Limb (tissue), 2 donors: ENCODE measurements at regions not wholly inside any gene's neighbourhood (a gene's known extent, or its start where the extent isn't known, plus 50 kb on each side); places are given as distances from the start of the nearest gene placed in this dataset.

Experiments
- DNase-seq, 2 donors: peaks; one replicate each; pipeline ENCODE4 v3.0.0-alpha.2; 2016; ENCODE audit errors: extremely low spot score in 2 of 2

DNA sequence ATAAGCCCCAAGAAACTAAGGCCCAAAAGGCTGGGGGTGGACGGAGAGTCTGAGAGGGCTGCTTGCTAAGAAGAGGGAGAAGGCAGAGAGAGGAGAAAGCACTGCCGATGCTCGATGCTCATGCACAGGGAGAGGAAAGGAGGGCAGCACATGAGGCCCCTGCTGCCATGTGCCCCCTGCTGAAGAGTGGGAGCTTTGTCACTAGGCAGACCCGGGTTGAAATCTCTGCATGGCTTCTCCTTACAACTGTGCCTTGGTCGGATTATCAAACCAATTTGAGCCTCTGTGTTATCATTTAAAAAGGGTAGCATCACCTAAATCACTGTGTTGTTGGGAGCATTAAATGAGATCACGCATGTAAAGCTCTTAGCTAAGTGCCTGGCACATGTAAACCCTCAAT is 330.5 kb downstream of the NXPE2 start:
- no peak for DNase-seq

- no peak for DNase-seq
Measured at GRCh38 chr11:115017529-115017928, 339.2 kb downstream of the NXPE2 start.

GRCh38 chr11:115030166-115030565 is 351.8 kb downstream of the NXPE2 start:
- no peak for DNase-seq

DNA sequence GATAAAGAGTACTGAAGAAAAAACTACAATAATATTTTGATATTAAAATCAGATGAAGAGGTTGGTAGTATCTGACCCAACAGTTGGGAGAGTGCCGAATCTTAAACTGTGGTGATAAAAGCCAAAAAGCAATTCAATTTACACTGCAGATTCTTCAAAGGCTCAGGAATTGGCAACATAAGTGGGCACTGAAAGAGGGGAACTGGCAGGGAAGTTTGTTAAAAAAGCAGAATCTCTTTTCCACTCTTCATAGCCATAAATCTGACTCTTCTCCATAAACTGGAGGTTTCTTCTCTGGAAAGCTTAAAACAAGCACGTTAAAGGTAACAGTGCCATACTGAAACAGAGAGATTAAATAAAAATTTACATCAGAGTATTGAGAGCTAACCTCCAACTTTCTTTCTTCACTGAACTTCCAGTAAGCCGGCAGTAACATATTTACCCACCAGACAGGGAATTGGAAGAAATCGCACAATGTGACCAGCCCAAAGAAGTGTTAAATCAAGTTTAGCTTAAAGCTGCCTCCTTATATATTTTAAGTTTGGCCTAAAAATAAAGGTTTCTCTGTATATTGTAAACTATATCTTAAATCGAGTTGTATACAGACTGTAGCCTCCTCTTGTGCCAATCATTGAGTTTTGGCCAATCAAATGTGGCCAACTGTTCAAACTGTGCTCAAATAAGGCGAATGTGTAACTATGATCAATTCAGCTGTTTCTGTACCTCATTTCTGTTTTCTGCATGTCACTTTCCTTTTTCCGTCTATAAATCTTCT is 358.3 kb downstream of the NXPE2 start:
- DNase-seq, result no peak

- DNase-seq, result no peak
Measured at GRCh38 chr11:115042002-115042401, 363.7 kb downstream of the NXPE2 start.

DNA sequence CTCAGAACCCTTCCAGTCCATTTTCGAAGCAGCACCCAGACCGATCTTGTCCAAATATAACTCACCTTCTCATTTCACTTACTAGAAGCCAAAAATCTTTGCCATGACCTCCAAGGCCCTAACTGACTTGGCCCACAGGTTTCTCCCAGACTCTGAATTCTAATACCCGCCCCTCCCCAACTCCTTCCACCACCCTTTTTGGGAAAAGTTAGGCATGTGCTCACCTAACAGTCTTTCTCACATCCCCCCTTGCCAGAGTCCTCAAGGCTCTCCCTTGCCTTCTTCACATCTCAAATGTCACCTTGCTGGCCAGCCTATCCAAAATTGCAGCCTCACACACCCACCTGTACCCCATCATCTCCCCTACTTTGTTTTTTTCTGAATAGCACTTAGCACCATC is 369.3 kb downstream of the NXPE2 start:
- no peak for DNase-seq

GRCh38 chr11:115049796-115050195 is 371.5 kb downstream of the NXPE2 start:
- no peak for DNase-seq

- DNase-seq, result no peak
Measured at GRCh38 chr11:115050756-115051155, 372.4 kb downstream of the NXPE2 start.

GRCh38 chr11:115051938-115052590 is 373.7 kb downstream of the NXPE2 start:
- DNase-seq, result no peak

DNA sequence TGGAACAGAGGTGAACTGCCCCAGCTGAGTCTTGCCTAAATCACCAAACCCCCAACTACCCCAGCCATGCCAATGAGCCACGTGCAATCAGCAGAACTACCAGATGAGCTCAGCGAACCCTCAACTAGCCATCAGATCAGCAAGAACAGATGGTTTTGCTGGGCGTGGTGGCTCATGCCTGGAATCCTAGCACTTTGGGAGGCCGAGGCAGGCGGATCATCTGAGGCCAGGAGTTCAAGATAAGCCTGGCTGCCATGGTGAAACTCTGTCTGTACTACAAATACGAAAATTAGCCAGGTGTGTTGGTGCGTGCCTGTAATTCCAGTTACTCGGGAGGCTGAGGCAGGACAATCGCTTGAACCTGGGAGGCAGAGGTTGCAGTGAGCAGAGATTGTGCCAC is 374.3 kb downstream of the NXPE2 start:
- DNase-seq, result no peak

DNA sequence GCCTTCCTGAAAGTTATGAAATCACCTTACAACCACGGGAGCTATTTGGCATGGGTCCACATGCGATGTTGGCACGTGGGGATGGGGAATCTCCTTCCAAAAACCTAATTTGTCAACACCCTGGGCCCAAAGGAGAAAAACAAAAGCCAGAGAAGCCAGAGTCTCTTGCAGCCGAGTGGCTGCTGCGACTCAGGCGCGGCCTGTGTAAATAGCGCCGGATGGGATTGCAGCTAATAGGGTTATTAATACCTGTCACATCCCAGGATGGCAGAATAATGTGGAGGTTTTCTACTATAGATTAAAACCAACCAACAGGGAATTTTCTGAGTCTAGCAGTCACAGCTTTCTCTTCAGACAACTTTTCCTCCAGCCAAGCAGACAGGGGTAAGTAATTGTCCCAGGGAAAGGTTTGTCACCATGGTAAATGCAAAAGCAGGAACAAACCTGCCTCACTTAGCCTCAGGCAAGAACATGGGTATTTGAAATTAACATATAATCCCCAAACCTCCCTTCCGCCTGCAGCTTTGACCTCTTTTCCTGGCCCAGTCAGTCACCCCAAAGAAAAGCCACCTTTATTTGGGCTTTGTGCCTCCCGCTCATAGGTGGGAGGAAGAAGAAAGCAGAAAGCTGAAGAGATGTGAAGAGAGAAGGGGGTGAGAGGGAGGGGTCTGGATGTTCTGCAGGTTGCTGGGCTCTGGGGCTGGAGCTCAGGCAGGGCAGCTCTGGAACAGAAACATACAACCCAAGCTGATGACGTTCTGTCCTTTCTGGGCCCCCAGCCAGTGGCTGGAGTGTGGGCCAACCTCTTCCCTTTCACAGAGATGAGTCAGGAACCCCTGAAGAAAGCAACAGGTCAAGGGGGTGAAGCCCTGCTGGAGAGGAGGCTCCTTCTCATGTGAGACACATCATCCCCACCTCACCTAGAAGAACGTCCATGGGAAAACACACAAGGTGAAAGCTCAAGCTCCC is 376.5 kb downstream of the NXPE2 start:
- DNase-seq, result no peak

GRCh38 chr11:115056514-115056913 is 378.2 kb downstream of the NXPE2 start:
- DNase-seq, result no peak

- no peak for DNase-seq
Measured at GRCh38 chr11:115060840-115061239, 382.5 kb downstream of the NXPE2 start.

DNA sequence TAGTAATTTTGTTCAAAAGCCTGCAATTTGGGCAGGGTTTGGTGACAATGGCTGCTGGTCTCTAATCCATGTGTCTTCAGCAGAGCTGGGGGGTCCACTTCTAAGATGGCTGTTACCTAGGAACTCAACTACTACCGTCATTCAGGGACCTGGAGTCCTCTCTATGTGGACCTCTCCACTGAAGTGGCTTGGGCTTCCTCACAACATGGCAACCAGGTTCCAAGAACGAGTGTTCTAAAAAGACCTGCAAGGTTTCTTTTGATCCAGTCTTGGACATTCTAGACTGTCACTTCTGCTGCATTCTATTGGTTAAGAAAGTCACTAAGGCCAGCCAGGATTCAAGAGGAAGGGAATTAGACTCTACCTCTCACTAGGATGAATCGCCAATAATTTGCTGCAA is 387.0 kb downstream of the NXPE2 start:
- DNase-seq, result no peak

- DNase-seq, result no peak
Measured at GRCh38 chr11:115065830-115066664, 387.7 kb downstream of the NXPE2 start.

- DNase-seq, result no peak
Measured at GRCh38 chr11:115067471-115067870, 389.1 kb downstream of the NXPE2 start.

GRCh38 chr11:115067900-115068530 is 389.7 kb downstream of the NXPE2 start:
- DNase-seq, result no peak

DNA sequence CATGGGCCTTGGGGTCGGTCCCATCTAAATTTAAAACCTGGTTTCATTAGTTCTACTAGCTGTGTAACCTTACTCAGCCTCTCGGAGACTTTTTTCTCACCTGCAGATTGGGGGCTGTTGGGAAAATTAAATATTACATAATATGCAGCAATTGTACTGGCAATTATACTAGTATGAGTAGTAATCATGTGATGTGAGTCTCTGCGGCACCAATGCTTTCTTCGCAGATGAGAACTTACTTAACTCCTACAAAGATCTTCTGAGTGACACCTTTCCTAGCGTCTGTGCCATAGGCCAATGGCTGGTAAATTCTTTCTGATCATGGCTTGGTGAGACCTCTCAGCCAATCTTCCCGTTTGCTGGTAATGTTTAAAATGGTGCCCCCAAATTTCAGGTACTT is 391.3 kb downstream of the NXPE2 start:
- no peak for DNase-seq

DNA sequence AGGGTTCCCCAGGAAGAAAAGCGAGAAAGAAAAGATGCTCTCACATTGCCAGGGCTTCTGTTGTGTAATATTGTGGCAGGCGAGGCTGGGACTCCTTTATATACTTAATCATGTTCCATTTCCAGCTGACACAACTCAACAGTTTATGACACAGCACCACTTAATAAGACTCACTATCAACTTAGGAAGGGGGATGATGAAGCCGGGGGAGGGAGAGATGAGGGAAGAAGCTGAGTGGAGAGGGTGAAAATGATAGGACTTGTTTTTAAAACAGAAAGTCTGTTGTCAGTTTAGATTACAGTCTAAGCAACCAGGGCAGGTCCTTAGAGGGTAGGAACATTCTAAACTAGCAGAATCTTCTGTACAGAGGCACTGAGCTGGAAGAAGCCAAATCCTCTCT is 397.0 kb downstream of the NXPE2 start:
- no peak for DNase-seq

- DNase-seq, result no peak
Measured at GRCh38 chr11:115077740-115078139, 399.4 kb downstream of the NXPE2 start.
